ENCODE measurements at regions not wholly inside any gene's neighbourhood (a gene's known extent, or its start where the extent isn't known, plus 50 kb on each side); places are given as distances from the start of the nearest gene placed in this dataset.

DNA sequence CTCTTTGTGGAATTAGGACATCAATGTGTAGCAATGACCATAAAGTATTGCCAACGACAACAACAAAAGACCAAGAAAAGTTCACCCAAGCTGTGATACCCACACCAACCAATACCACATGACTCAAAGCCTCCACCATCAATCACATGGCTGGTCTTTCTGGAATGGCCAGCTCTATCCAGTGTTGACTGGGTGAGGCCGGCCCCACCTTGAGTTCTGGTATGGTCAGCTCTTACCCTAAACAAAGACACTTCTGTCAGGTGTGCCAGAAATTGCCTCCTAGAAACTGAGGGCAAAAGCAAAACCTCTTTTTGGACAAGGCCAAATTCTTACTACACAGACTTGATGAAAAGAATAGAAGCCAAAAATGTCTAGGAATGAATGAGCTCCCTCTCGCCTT, 331.5 kb downstream of the ZNF608 start:
- TF ChIP-seq RARB (CRISPR knock-in tag; IDR thresholded peaks at IDR 0.05), result no peak
- TF ChIP-seq, protein P1, sequence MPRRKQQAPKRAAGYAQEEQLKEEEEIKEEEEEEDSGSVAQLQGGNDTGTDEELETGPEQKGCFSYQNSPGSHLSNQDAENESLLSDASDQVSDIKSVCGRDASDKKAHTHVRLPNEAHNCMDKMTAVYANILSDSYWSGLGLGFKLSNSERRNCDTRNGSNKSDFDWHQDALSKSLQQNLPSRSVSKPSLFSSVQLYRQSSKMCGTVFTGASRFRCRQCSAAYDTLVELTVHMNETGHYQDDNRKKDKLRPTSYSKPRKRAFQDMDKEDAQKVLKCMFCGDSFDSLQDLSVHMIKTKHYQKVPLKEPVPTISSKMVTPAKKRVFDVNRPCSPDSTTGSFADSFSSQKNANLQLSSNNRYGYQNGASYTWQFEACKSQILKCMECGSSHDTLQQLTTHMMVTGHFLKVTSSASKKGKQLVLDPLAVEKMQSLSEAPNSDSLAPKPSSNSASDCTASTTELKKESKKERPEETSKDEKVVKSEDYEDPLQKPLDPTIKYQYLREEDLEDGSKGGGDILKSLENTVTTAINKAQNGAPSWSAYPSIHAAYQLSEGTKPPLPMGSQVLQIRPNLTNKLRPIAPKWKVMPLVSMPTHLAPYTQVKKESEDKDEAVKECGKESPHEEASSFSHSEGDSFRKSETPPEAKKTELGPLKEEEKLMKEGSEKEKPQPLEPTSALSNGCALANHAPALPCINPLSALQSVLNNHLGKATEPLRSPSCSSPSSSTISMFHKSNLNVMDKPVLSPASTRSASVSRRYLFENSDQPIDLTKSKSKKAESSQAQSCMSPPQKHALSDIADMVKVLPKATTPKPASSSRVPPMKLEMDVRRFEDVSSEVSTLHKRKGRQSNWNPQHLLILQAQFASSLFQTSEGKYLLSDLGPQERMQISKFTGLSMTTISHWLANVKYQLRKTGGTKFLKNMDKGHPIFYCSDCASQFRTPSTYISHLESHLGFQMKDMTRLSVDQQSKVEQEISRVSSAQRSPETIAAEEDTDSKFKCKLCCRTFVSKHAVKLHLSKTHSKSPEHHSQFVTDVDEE (CRISPR knock-in tag; IDR thresholded peaks at IDR 0.05), result no peak
- TF ChIP-seq ZNF8 (CRISPR knock-in tag; IDR thresholded peaks at IDR 0.05), result no peak
- no peak for TF ChIP-seq SNAI2 (CRISPR knock-in tag; IDR thresholded peaks at IDR 0.05)
- no peak for TF ChIP-seq BACH2 (CRISPR knock-in tag; IDR thresholded peaks at IDR 0.05; ENCODE audit: borderline replicate concordance)
- no peak for TF ChIP-seq ZC3H10 (CRISPR knock-in tag; IDR thresholded peaks at IDR 0.05)
- no peak for TF ChIP-seq ISL1 (CRISPR knock-in tag; IDR thresholded peaks at IDR 0.05)
- no peak for TF ChIP-seq TCF4 (CRISPR knock-in tag; IDR thresholded peaks at IDR 0.05; ENCODE audit: borderline replicate concordance)
- no peak for TF ChIP-seq PPARA (CRISPR knock-in tag; IDR thresholded peaks at IDR 0.05; ENCODE audit: borderline replicate concordance)
- no peak for TF ChIP-seq ZNF70 (CRISPR knock-in tag; IDR thresholded peaks at IDR 0.05)
- TF ChIP-seq TOX (CRISPR knock-in tag; IDR thresholded peaks at IDR 0.05; ENCODE audit: borderline replicate concordance), result no peak
- no peak for TF ChIP-seq CSDC2 (CRISPR knock-in tag; IDR thresholded peaks at IDR 0.05)
- TF ChIP-seq ZNF565 (CRISPR knock-in tag; conservative IDR thresholded peaks at IDR 0.05; ENCODE audit: low read depth), result no peak
- TF ChIP-seq ZFP30 (CRISPR knock-in tag; IDR thresholded peaks at IDR 0.05), result no peak
- TF ChIP-seq OSR1 (CRISPR knock-in tag; IDR thresholded peaks at IDR 0.05), result no peak
- TF ChIP-seq, protein P2, sequence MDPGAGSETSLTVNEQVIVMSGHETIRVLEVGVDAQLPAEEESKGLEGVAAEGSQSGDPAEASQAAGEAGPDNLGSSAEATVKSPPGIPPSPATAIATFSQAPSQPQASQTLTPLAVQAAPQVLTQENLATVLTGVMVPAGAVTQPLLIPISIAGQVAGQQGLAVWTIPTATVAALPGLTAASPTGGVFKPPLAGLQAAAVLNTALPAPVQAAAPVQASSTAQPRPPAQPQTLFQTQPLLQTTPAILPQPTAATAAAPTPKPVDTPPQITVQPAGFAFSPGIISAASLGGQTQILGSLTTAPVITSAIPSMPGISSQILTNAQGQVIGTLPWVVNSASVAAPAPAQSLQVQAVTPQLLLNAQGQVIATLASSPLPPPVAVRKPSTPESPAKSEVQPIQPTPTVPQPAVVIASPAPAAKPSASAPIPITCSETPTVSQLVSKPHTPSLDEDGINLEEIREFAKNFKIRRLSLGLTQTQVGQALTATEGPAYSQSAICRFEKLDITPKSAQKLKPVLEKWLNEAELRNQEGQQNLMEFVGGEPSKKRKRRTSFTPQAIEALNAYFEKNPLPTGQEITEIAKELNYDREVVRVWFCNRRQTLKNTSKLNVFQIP (CRISPR knock-in tag; IDR thresholded peaks at IDR 0.05; ENCODE audit: borderline replicate concordance, low read depth), result no peak
- no peak for TF ChIP-seq ARNTL (CRISPR knock-in tag; IDR thresholded peaks at IDR 0.05; ENCODE audit: borderline replicate concordance, low read depth)
- no peak for ATAC-seq

DNA sequence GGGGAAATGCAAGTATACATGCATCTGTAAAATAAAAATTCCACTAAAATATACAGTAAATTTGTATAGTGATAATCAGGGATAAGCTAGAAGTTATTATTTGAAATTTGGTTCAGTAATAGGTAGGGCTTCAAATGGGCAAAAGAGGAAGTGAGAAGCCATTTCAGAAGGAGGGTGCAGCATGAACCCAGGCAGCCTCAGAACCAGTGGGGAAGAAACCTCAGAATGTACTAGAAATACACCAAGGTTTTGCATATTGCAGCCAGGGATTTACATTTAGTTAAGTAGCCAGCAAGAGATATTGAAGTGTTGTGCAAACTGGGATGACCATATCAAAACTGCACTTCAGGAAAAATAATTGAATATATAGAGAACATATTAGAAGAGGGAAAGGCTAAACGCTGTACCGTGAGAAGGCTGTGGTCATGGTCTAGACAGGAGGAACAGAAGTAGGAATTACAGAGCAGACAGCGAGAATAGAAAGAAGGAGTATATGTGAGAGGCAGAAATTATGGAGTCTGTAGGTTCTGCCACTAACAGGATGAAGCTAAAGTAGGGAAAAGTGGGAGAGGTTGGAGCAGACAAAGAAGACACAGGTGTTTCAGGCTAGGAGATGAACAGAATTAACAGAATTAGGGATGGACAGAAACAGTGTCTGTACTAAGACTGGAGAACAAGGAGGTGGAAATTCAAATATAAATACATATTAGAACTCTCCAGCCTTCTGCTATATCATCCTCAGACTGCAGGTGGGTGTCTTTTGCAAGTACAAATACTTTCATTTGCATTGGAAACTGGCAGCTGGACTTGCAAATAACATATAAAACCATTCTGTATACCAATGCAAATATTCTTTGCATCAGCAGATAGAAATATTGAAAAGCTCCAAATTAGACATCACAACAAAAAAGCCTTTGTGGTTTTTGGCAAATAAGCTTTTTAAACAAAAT, 335.6 kb downstream of the ZNF608 start:
- TF ChIP-seq ZFP30 (CRISPR knock-in tag; IDR thresholded peaks at IDR 0.05), result no peak
- no peak for TF ChIP-seq ZNF70 (CRISPR knock-in tag; IDR thresholded peaks at IDR 0.05)
- no peak for TF ChIP-seq ESRRG (CRISPR knock-in tag; IDR thresholded peaks at IDR 0.05)
- no peak for TF ChIP-seq TCF4 (CRISPR knock-in tag; IDR thresholded peaks at IDR 0.05; ENCODE audit: borderline replicate concordance)
- TF ChIP-seq, protein P3, sequence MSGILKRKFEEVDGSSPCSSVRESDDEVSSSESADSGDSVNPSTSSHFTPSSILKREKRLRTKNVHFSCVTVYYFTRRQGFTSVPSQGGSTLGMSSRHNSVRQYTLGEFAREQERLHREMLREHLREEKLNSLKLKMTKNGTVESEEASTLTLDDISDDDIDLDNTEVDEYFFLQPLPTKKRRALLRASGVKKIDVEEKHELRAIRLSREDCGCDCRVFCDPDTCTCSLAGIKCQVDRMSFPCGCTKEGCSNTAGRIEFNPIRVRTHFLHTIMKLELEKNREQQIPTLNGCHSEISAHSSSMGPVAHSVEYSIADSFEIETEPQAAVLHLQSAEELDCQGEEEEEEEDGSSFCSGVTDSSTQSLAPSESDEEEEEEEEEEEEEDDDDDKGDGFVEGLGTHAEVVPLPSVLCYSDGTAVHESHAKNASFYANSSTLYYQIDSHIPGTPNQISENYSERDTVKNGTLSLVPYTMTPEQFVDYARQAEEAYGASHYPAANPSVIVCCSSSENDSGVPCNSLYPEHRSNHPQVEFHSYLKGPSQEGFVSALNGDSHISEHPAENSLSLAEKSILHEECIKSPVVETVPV (CRISPR knock-in tag; IDR thresholded peaks at IDR 0.05), result no peak
- no peak for TF ChIP-seq CSDC2 (CRISPR knock-in tag; IDR thresholded peaks at IDR 0.05)
- TF ChIP-seq TOX (CRISPR knock-in tag; IDR thresholded peaks at IDR 0.05; ENCODE audit: borderline replicate concordance), result no peak
- TF ChIP-seq ZFP3 (CRISPR knock-in tag; IDR thresholded peaks at IDR 0.05), result no peak
- no peak for TF ChIP-seq ARNTL (CRISPR knock-in tag; IDR thresholded peaks at IDR 0.05; ENCODE audit: borderline replicate concordance, low read depth)
- TF ChIP-seq ZNF565 (CRISPR knock-in tag; conservative IDR thresholded peaks at IDR 0.05; ENCODE audit: low read depth), result no peak
- TF ChIP-seq, protein P4, sequence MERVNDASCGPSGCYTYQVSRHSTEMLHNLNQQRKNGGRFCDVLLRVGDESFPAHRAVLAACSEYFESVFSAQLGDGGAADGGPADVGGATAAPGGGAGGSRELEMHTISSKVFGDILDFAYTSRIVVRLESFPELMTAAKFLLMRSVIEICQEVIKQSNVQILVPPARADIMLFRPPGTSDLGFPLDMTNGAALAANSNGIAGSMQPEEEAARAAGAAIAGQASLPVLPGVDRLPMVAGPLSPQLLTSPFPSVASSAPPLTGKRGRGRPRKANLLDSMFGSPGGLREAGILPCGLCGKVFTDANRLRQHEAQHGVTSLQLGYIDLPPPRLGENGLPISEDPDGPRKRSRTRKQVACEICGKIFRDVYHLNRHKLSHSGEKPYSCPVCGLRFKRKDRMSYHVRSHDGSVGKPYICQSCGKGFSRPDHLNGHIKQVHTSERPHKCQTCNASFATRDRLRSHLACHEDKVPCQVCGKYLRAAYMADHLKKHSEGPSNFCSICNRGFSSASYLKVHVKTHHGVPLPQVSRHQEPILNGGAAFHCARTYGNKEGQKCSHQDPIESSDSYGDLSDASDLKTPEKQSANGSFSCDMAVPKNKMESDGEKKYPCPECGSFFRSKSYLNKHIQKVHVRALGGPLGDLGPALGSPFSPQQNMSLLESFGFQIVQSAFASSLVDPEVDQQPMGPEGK (CRISPR knock-in tag; IDR thresholded peaks at IDR 0.05; ENCODE audit: borderline replicate concordance), result no peak
- TF ChIP-seq GLIS3 (CRISPR knock-in tag; IDR thresholded peaks at IDR 0.05), result no peak
- ATAC-seq, result no peak
